IPS-18c (cell line): ENCODE measurements at regions not wholly inside any gene's neighbourhood (a gene's known extent, or its start where the extent isn't known, plus 50 kb on each side); places are given as distances from the start of the nearest gene placed in this dataset.
A peak's percentile ranks its signal among the peaks of the same experiment; 100 is the strongest.
"Not testable (repeated sequence)": the region's sequence is repeated elsewhere in the genome, so short reads cannot be mapped to it uniquely, and the experiment has no call there.

ENCODE experiments used
- H3K4me3 ChIP-seq: 2 replicates; pipeline ENCODE4 v1.7.0; 2013; ENCODE audit warnings: low read depth, mild to moderate bottlenecking, low read length, moderate library complexity; ENCODE audit not compliant: insufficient read depth
- H3K9me3 ChIP-seq: one replicate; pipeline ENCODE4 v1.6.1; 2013; ENCODE audit warnings: mild to moderate bottlenecking, low read length, moderate library complexity; ENCODE audit not compliant: control insufficient read depth, insufficient read depth

GRCh38 chr1:148432318-148432717, 50.8 kb downstream of the PPIAL4G start:
- not testable (repeated sequence) for H3K4me3 ChIP-seq, H3K9me3 ChIP-seq

- not testable (repeated sequence) for H3K4me3 ChIP-seq, H3K9me3 ChIP-seq
These were observed 53.2 kb downstream of the PPIAL4G start for GRCh38 chr1:148429856-148430255.

DNA sequence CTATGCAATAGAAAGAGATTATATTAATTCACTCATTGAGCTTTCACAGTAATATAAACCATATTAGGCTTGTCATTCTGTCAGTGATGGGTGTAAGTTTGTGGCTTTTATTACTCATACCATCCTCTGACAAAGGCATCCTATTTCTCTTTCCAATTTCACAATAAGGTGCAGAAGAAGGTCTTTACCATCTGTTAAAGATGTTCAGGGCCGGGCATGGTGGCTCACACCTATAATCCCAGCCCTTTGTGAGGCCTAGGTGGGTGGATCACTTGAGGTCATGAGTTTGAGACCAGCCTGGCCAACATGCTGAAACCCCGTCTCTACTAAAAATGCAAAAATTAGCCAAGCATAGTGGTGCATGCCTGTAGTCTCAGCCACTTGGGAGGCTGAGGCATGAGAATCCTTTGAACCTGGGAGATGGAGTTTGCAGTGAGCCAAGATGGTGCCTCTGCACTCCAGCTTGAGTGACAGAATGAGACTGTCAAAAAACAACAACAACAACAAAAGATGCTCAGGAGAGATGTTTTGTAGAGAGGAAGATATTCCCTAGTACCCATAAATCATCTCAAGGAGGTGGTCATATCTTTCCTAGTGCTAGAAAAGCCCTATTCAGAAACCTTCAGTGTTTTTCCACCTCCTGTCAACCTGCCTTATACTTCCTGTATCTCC, 56.0 kb downstream of the PPIAL4G start:
- H3K9me3 ChIP-seq, H3K4me3 ChIP-seq: not testable (repeated sequence)

DNA sequence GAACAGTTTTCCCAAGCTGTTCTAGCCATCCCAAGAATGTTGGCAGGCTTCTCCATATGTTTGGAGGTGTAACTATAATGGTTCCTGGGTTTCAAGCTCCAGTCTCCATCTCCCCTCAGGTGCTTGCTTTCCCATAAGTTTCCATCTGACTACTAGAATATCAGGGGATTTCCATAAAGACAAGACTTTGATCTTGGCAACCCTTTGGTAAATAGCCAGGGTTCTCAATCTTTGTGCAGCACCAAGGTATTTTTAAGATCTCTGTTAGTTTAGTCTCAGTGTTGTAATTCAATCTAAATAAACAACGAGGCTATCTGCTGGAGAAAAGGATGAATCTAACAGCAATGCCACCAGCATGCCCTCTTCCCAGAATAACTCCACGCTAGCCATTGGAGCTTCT, 56.7 kb downstream of the PPIAL4G start:
- H3K9me3 ChIP-seq, H3K4me3 ChIP-seq: not testable (repeated sequence)

GRCh38 chr1:148424143-148425003, 58.7 kb downstream of the PPIAL4G start:
- not testable (repeated sequence) for H3K4me3 ChIP-seq

DNA sequence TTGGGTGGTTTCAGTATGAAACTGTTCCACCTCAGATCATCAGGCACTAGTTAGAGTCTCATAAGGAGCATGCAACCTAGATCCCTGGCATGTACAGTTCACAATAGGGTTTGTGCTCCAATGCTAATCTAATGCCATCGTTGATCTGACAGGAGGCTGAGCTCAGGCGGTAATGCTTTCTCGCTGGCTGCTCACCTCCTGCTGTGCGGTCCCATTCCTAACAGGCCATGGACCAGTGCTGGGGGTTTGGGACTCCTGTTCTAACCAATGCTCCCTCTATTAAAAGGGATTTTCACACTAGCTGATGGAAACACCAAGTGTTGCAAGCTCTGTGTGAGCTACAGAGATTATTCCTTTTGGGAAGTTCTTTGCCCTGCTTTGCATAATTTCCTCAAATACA, 60.2 kb downstream of the PPIAL4G start:
- H3K9me3 ChIP-seq, H3K4me3 ChIP-seq: not testable (repeated sequence)

More at GRCh38 chr1:148424143-148425003, 58.7 kb downstream of the PPIAL4G start:
- H3K9me3 ChIP-seq: not testable (repeated sequence)

DNA sequence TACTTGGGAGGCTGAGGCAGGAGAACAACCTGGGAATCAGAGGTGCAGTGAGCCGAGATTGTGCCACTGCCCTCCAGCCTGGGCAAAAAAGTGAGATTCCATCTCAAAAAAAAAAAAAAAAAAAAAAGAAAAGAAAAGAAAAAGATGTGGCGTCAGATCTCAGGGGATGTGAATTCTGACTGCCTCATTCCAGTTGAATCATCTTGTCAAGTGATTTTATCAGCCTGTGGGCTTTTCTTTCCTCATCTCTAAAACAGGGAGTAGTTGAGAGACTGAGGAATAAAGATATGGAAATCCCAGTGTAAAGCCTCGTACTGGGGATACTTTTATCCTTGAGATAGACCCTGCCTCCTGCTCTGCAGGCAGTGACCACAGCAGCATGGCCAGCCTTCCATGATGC, 65.9 kb downstream of the PPIAL4G start:
- H3K9me3 ChIP-seq, H3K4me3 ChIP-seq: not testable (repeated sequence)

DNA sequence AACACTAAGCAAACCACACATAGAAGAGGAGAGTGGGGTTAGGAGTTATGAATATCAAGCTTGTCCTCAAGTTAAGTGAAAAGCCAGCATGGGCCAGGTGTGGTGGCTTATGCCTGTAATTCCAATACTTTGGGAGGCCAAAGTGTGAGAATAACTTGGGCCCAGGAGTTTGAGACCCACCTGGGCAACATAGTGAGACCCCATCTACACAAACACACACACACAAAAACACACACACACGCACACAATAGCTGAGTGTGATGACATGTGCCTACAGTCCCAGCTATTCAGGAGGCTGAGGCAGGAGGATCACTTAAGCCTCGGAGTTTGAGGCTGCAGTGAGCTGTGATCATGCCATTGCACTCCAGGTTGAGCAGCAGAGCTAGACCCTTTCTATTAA, 69.7 kb downstream of the PPIAL4G start:
- H3K4me3 ChIP-seq, H3K9me3 ChIP-seq: not testable (repeated sequence)

GRCh38 chr1:148404786-148405568, 78.1 kb downstream of the PPIAL4G start:
- not testable (repeated sequence) for H3K9me3 ChIP-seq, H3K4me3 ChIP-seq

DNA sequence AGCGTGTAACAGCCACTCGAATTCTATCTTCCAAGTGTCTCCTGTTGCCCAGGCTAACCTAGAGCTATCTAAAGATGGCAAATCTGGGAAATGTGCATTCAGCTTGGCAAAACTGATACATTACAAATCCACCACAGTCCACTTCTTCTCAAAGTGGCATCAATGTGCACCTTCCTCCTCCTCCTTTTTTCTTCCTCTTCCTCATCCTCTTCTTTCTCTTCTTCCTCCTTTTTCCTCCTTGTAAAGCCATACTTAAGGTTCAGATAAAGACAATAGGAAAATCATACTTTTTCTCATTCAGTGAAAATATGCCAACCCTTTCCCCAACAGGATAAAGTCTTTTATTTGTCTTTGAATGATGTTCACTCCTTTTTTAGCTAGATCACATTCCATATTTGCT, 79.2 kb downstream of the PPIAL4G start:
- not testable (repeated sequence) for H3K9me3 ChIP-seq, H3K4me3 ChIP-seq

- not testable (repeated sequence) for H3K9me3 ChIP-seq
- H3K4me3 ChIP-seq: peak overlapping the region; percentile 56; the same call in 1 of the 2 replicates
These were observed 80.0 kb downstream of the PPIAL4G start for GRCh38 chr1:148403085-148403456.

GRCh38 chr1:148402152-148403084, 80.7 kb downstream of the PPIAL4G start:
- H3K4me3 ChIP-seq: peak overlapping the region; percentile 56
- H3K9me3 ChIP-seq: not testable (repeated sequence)

- H3K9me3 ChIP-seq, H3K4me3 ChIP-seq: not testable (repeated sequence)
These were observed 85.6 kb downstream of the PPIAL4G start for GRCh38 chr1:148397516-148397915.

DNA sequence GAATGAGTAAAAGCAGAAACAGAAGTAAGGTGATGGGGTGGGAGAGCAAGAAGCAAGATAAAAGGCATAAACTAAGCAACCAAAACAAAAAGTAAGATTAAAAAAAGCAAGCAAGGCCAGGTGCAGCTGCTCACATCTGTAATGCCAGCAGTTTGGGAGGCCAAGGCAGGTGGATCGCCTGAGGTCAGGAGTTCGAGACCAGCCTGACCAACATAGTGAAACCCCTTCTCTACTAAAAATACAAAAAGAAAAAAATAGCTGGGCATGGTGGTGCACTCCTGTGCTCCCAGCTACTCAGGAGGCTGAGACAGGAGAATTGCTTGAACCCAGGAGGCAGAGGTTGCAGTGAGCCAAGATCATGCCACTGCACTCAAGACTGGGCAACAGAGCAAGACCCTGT, 90.6 kb downstream of the PPIAL4G start:
- not testable (repeated sequence) for H3K4me3 ChIP-seq, H3K9me3 ChIP-seq

DNA sequence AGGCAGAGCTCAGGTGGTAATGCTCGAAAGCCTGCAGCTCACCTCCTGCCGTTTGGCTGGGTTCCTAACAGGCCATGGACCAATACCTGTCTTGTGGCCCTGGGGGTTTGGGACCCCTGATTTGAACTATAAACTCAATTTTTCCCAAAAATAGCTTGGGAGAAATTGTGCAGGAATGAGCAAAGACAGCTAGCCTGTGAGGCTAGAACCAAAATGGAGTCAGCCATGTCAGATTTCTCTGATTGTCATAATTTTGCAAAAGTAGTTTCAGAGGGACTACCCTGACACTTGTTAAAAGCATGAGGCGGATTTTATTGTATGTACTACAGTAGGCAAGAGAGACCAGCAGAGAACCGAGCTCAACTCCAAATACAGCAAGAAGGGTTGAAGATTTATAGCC, 91.8 kb downstream of the PPIAL4G start:
- not testable (repeated sequence) for H3K9me3 ChIP-seq, H3K4me3 ChIP-seq

DNA sequence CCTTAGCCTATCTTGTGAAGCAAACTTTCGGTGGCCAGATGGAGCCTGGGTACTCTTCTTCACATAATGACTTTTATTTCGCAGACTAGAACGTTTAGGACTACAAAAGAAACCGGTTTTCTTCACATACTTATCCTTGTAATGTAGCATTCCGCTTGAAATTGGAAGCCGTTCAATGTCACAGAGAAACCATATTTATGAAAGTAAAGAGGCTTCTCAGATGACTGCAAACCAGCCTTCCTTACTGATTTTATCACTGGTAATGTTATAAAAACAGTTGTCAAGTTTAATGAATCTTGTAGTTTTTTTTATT, 94.1 kb downstream of the PPIAL4G start:
- Histone ChIP-seq H3K9me3 (no peaks in the 10 kb centered on the region), H3K4me3 (peak overlapping the region; percentile 12; the same call in 1 of the 2 replicates)
